Suprapubic skin (tissue), 4 donors: ENCODE measurements at regions not wholly inside any gene's neighbourhood (a gene's known extent, or its start where the extent isn't known, plus 50 kb on each side); places are given as distances from the start of the nearest gene placed in this dataset.

Source experiments
- CTCF ChIP-seq, 2 donors: fragments of 200-600 bp in 1 of 2; fragments of 450-650 bp in 1 of 2; sonication (generic) in 1 of 2; IDR thresholded peaks; one replicate each; pipeline ENCODE4 v1.5.1; 2016 to 2019; ENCODE audit warnings: antibody characterized with exemption in 2 of 2, mild to moderate bottlenecking in 1 of 2, moderate library complexity in 1 of 2
- EP300 ChIP-seq: sonication (generic); formaldehyde crosslinking; IDR thresholded peaks from one replicate; pipeline ENCODE4 v1.6.1; 2017; ENCODE audit warnings: antibody characterized with exemption
- POLR2A ChIP-seq, 2 donors: fragments of 450-650 bp; IDR thresholded peaks; one replicate each; pipeline ENCODE4 v1.6.1; 2017; ENCODE audit warnings: antibody characterized with exemption in 2 of 2, mild to moderate bottlenecking in 2 of 2, moderate library complexity in 2 of 2
- POLR2AphosphoS5 ChIP-seq, 3 donors: sonication (generic); formaldehyde crosslinking; IDR thresholded peaks; one replicate each; pipeline ENCODE4 v1.6.1; 2017; ENCODE audit warnings: antibody characterized with exemption in 3 of 3

- TF ChIP-seq CTCF (IDR thresholded peaks at IDR 0.05) = no peak
- TF ChIP-seq POLR2A (IDR thresholded peaks at IDR 0.05) = no peak
- TF ChIP-seq EP300 = no peak
- TF ChIP-seq POLR2AphosphoS5 (IDR thresholded peaks at IDR 0.05) = no peak
Measured at GRCh38 chr6:100134297-100134696, 140.3 kb upstream of the MCHR2 start.
